G401 (cell line): ENCODE measurements at regions not wholly inside any gene's neighbourhood (a gene's known extent, or its start where the extent isn't known, plus 50 kb on each side); places are given as distances from the start of the nearest gene placed in this dataset.

Experiments used
- DNase-seq: peaks from one replicate; pipeline ENCODE4 v3.0.0-alpha.2; 2015; ENCODE audit warnings: low spot score
- in situ Hi-C: cut with HindIII; loops from 2 replicates; pipeline ENCODE4 v1.10.0; 2016; ENCODE audit warnings: low sequenced_read_pairs, mixed read lengths

GRCh38 chr4:10169839-10170387 lies 53.3 kb upstream of the WDR1 start:
- DNase-seq = no peak
- in situ Hi-C loops = loop anchor here (25.0 kb wide), 1 partner anchor 242 kb away; no protein-coding TSS in a partner anchor

GRCh38 chr4:10168151-10168550 lies 51.6 kb upstream of the WDR1 start:
- in situ Hi-C loops = loop anchor here (25.0 kb wide), 1 partner anchor 244 kb away; no protein-coding TSS in a partner anchor
- no peak for DNase-seq

GRCh38 chr4:10167201-10167600 lies 50.6 kb upstream of the WDR1 start:
- DNase-seq = no peak
- in situ Hi-C loops = loop anchor here (25.0 kb wide), 1 partner anchor 245 kb away; no protein-coding TSS in a partner anchor
